KMS-11 (cell line): ENCODE measurements at regions not wholly inside any gene's neighbourhood (a gene's known extent, or its start where the extent isn't known, plus 50 kb on each side); places are given as distances from the start of the nearest gene placed in this dataset.

Experiments
- H2AFZ ChIP-seq: fragments of 200-600 bp; sonication (generic); 2 replicates; pipeline ENCODE4 v1.6.1; 2016; ENCODE audit warnings: antibody characterized with exemption, mixed run types, low read depth
- H3K27ac ChIP-seq: fragments of 200-600 bp; sonication (generic); 2 replicates; pipeline ENCODE4 v1.6.1; 2016; ENCODE audit warnings: mild to moderate bottlenecking, mixed run types
- H3K27me3 ChIP-seq: fragments of 200-600 bp; sonication (generic); 2 replicates; pipeline ENCODE4 v1.6.1; 2017; ENCODE audit warnings: mild to moderate bottlenecking, low read depth, mixed run types, moderate library complexity; ENCODE audit not compliant: insufficient read depth
- H3K36me3 ChIP-seq: fragments of 200-600 bp; sonication (generic); 2 replicates; pipeline ENCODE4 v1.6.1; 2017; ENCODE audit warnings: mild to moderate bottlenecking, mixed run types; ENCODE audit not compliant: insufficient read depth
- H3K4me1 ChIP-seq: fragments of 200-600 bp; sonication (generic); 2 replicates; pipeline ENCODE4 v1.6.1; 2016; ENCODE audit warnings: mild to moderate bottlenecking, low read depth, mixed run types; ENCODE audit not compliant: poor library complexity, severe bottlenecking
- H3K4me2 ChIP-seq: fragments of 200-600 bp; sonication (generic); 2 replicates; pipeline ENCODE4 v1.7.0; 2016; ENCODE audit warnings: mild to moderate bottlenecking, mixed run types
- H3K4me3 ChIP-seq: fragments of 200-600 bp; sonication (generic); IDR thresholded peaks from 2 replicates; pipeline ENCODE4 v1.6.1; 2017; ENCODE audit warnings: low read depth, low read length, mixed read lengths; ENCODE audit not compliant: insufficient read depth
- H3K79me2 ChIP-seq: fragments of 200-600 bp; sonication (generic); 2 replicates; pipeline ENCODE4 v1.6.1; 2016; ENCODE audit warnings: low read depth, mixed run types; ENCODE audit not compliant: insufficient read depth
- H3K9ac ChIP-seq: fragments of 200-600 bp; sonication (generic); 2 replicates; pipeline ENCODE4 v1.6.1; 2016; ENCODE audit warnings: mild to moderate bottlenecking, mixed run types
- H4K20me1 ChIP-seq: fragments of 200-600 bp; sonication (generic); 2 replicates; pipeline ENCODE4 v1.6.1; 2016; ENCODE audit warnings: mild to moderate bottlenecking, mixed run types; ENCODE audit not compliant: insufficient read depth
- TF ChIP-seq, protein P1 (sequence below): fragments of 200-600 bp; sonication (generic); conservative IDR thresholded peaks from 2 replicates; pipeline ENCODE4 v1.6.1; 2017; ENCODE audit warnings: low read depth, mild to moderate bottlenecking, antibody characterized with exemption, low read length, moderate library complexity, mixed read lengths

DNA sequence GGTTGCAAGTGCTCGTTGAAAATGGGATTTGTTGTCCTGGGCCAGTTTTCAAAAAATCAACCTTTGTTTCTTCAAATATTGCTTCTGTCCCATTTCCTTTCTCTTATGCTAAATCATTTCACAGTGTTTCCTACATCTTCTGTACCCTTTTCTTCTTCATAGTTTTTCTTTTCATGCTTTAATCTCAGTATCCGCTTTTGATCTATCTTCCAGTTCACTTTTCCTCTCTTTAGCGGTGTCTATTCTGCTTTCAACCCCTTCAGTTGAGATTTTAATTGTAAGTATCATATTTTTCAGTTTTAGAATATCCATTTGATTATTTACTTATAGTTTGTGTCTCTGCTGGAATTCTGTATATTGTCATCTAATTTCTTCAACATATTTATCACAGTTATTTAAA, 311.7 kb upstream of the TPM1 start:
- Histone ChIP-seq H3K4me1 (no peaks in the 10 kb centered on the region), H4K20me1 (no peaks in the 10 kb centered on the region), H3K27me3 (no peaks in the 10 kb centered on the region), H3K9ac (no peak overlapping the region), H3K36me3 (no peaks in the 10 kb centered on the region), H3K79me2 (no peaks in the 10 kb centered on the region), H3K4me3 (no peak overlapping the region), H3K27ac (no peak overlapping the region), H2AFZ (no peak overlapping the region), H3K4me2 (no peak overlapping the region)
- TF ChIP-seq, protein P1, sequence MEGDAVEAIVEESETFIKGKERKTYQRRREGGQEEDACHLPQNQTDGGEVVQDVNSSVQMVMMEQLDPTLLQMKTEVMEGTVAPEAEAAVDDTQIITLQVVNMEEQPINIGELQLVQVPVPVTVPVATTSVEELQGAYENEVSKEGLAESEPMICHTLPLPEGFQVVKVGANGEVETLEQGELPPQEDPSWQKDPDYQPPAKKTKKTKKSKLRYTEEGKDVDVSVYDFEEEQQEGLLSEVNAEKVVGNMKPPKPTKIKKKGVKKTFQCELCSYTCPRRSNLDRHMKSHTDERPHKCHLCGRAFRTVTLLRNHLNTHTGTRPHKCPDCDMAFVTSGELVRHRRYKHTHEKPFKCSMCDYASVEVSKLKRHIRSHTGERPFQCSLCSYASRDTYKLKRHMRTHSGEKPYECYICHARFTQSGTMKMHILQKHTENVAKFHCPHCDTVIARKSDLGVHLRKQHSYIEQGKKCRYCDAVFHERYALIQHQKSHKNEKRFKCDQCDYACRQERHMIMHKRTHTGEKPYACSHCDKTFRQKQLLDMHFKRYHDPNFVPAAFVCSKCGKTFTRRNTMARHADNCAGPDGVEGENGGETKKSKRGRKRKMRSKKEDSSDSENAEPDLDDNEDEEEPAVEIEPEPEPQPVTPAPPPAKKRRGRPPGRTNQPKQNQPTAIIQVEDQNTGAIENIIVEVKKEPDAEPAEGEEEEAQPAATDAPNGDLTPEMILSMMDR: no peak

DNA sequence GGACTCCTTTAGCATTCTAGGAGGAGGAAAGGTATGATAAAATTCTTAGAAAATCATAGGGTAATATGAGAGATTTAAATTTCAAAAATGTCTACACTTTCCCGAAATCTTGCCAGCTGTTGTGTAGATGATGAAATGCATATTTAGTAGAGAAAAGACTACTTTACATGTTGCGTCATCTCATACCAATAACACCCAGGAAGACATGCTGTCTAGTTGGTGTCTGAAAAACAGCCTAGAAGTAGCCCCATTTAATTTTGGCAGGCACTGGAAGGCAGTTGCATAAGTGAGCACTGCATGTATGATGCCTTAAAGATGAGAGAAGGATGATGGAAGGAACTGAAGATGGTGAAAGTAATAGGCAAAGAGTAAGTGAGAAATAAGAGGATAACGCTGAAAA, 310.5 kb upstream of the TPM1 start:
- TF ChIP-seq, protein P1: no peak
- H3K36me3 ChIP-seq: no peaks in the 10 kb centered on the region
- no peaks in the 10 kb centered on the region for H3K4me1 ChIP-seq
- no peak overlapping the region for H3K9ac ChIP-seq
- H3K79me2 ChIP-seq: no peaks in the 10 kb centered on the region
- no peak overlapping the region for H2AFZ ChIP-seq
- no peak overlapping the region for H3K4me2 ChIP-seq
- H3K27ac ChIP-seq: no peak overlapping the region
- H3K27me3 ChIP-seq: no peaks in the 10 kb centered on the region
- no peak overlapping the region for H3K4me3 ChIP-seq
- no peaks in the 10 kb centered on the region for H4K20me1 ChIP-seq

DNA sequence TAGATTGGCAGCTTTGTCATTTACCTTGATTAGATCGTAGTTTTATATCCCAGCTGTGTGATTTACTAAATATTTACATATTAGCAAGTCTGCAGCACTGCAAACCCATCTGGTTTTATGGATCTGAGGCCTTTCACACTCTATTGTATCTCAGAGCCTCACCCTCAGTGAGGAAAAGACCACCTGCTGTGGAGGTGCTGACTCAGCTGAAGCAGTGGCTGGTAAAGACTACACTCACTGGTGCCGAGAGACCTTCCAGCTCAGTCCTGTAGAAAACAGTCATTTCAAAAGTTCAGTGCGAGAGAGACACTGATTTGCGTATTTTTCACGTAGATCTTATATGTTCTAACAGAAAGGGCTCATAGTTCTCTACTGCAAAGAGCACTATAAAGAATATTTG, 307.8 kb upstream of the TPM1 start:
- Histone ChIP-seq H3K4me3 (no peak overlapping the region), H3K4me1 (no peaks in the 10 kb centered on the region), H3K36me3 (no peaks in the 10 kb centered on the region), H4K20me1 (no peaks in the 10 kb centered on the region), H3K9ac (no peak overlapping the region), H3K27ac (no peak overlapping the region), H3K27me3 (no peaks in the 10 kb centered on the region), H3K79me2 (no peaks in the 10 kb centered on the region), H2AFZ (no peak overlapping the region), H3K4me2 (no peak overlapping the region)
- TF ChIP-seq, protein P1: no peak

DNA sequence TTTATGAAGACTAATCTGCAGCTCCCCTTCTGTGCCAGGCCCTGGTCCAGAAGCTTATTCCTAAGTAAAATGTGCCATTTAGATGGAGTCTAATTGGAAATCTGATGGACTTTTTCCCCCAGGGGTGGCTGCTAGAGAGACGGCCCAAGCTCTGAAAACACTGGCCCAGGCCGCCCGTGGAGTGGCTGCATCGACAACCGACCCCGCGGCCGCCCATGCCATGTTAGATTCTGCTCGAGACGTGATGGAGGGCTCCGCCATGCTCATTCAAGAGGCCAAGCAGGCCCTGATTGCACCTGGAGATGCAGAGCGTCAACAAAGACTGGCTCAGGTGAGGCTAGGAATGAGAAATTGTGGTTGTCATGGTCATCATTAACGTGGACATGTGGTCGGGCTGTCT, 305.8 kb upstream of the TPM1 start:
- H3K4me1 ChIP-seq: no peaks in the 10 kb centered on the region
- H3K27me3 ChIP-seq: no peaks in the 10 kb centered on the region
- H2AFZ ChIP-seq: no peak overlapping the region
- no peak overlapping the region for H3K4me2 ChIP-seq
- H3K79me2 ChIP-seq: no peaks in the 10 kb centered on the region
- no peaks in the 10 kb centered on the region for H3K36me3 ChIP-seq
- H3K27ac ChIP-seq: no peak overlapping the region
- TF ChIP-seq, protein P1: no peak
- no peak overlapping the region for H3K4me3 ChIP-seq
- H4K20me1 ChIP-seq: no peaks in the 10 kb centered on the region
- no peak overlapping the region for H3K9ac ChIP-seq

DNA sequence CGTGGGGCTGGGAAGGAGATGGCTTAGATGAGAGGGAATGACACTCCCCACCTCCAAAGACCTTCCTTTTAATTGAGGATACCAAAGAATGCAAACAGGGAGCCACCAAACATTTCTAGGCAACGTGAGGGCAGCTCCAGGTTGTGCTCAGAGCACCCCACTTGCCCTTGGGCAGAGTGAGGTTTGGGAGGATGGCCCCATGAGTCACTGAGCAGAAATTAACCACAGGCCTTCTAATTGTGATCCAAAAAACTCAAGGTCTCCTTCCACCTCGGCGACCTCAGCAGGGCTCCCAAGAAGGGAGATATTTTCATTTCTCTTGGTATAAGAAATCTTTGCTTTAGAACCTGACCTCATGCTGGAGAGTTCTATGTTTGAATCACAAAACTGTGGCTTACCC, 305.0 kb upstream of the TPM1 start:
- Histone ChIP-seq H3K79me2 (no peaks in the 10 kb centered on the region), H3K4me2 (no peak overlapping the region), H4K20me1 (no peaks in the 10 kb centered on the region), H3K4me1 (no peaks in the 10 kb centered on the region), H3K27me3 (no peaks in the 10 kb centered on the region), H2AFZ (no peak overlapping the region), H3K9ac (no peak overlapping the region), H3K36me3 (no peaks in the 10 kb centered on the region), H3K27ac (no peak overlapping the region), H3K4me3 (no peak overlapping the region)
- TF ChIP-seq, protein P1: no peak
